NCI-H82 (cell line): ENCODE measurements at regions not wholly inside any gene's neighbourhood (a gene's known extent, or its start where the extent isn't known, plus 50 kb on each side); places are given as distances from the start of the nearest gene placed in this dataset.
A peak's percentile ranks its signal among the peaks of the same experiment; 100 is the strongest.

ENCODE experiments used
- DNase-seq: peaks from one replicate; lab custom pipeline; 2025; lab: John Stamatoyannopoulos, UW

DNA sequence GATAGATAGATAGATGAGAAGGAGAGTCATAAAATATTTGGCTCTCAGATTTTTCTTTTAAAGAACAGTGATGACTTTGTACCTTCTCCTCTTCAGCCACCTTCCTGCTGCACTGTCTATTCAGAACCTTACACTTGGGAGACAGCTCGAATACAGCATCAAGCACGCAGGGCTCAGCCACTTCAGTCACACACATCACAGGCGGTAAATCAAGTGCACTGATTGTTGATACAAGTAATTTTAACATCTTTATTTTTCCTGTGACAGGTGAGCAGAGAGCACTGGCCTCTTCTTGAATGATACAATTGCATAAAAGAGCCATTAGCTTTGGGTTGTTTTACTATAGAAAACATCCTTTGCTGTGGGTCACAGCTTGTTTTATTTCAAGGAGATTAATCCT is 1118.5 kb upstream of the EYS start:
- DNase-seq = no peak

- no peak for DNase-seq
Observed at GRCh38 chr6:66814156-66814555, 1107.1 kb upstream of the EYS start.

DNA sequence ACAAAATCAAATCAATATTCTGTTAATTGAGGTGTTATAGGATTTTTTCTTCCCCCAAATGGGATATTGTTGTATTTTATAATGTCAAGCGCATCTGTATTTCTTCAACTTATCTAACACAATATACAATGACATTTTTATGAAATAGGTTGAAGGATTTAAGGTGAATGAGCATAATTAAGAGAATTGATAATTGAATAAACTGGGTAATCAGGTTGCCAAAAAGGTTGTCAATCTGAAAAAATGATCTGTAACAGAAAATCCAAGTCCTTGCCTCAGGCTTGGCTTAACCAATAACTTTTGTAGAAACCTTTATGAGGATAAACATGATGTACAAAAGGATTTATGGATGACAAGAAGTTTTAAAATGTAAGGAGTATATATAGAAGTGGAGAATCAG is 1101.7 kb upstream of the EYS start:
- no peak for DNase-seq

DNA sequence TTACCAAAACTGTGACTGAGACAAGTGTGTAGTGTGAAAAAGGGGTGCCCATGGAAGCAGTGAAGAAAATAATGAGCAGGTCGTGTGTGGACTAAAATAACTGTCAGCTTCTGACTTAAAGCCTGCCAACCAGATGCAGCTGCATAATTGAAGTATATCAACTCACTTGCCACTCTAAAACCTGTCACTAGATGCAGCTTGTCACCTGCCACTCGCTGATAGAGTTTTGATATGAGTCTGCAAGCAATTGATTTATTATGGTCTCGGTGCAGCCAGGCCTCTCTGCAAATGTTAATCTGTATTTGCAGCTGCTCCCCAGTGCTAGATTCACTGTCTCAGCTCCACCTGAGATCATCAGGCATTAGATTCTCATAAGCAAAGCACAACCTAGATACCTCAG is 1090.0 kb upstream of the EYS start:
- DNase-seq = no peak

- DNase-seq = no peak
Observed at GRCh38 chr6:66788579-66788978, 1081.6 kb upstream of the EYS start.

- peak; percentile 35 for DNase-seq
Observed at GRCh38 chr6:66772800-66773199, 1065.8 kb upstream of the EYS start.

DNA sequence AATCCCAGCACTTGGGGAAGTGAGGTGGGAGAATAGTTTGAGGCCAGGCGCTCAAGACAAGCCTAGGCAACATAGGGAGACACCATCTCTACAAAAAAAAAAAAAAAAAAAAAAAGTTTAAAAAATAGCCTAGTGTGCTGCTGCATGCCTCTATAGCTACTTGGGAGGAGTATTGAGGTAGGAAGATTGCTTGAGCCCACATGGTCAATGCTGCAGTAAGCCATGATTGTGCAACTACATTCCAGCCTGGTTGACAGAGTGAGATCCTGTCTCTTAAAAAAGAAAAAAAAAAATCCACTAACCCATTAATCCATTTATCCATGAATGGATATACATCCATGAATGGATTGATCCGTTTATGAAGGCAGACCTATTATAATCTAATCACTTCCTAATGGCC is 1064.6 kb upstream of the EYS start:
- peak; percentile 26 for DNase-seq

DNA sequence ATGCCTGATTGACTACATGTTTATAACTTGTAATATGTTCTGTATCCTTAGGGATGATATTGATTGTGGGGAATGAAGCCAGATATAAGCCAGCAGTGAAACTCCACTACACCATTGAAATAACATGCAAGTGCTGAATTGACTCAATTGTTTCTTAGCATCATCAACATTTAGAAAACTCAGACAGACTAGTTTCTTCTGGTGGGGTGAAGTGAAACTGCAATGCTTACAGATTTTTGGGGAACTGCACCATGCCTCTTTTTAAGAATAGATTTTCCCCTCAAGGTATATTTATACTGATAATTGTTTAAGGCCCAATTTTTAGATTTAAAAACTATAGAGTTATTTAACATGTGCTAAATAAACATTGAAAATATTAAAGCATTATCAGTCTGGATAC is 1044.6 kb upstream of the EYS start:
- no peak for DNase-seq

DNA sequence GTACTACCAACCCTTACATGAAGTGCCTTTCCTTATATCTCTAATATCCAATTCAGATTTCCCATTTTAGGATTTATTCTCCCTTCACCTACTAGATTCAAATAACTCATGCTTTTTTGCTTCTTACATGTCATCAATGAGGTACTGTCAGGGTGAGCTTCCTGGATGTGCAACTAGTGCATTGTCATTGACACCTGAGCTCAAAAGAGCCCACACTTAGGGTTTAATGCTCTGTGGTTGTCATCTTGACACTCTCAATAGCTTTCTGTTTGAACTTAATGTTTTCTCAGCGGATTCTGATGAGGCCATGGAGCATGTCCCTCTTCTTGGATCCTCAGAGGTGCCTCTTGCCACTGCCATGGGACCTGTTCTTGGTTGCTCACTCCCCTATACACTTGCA is 1033.3 kb upstream of the EYS start:
- DNase-seq = no peak

- no peak for DNase-seq
Observed at GRCh38 chr6:66735106-66735890, 1028.3 kb upstream of the EYS start.

DNA sequence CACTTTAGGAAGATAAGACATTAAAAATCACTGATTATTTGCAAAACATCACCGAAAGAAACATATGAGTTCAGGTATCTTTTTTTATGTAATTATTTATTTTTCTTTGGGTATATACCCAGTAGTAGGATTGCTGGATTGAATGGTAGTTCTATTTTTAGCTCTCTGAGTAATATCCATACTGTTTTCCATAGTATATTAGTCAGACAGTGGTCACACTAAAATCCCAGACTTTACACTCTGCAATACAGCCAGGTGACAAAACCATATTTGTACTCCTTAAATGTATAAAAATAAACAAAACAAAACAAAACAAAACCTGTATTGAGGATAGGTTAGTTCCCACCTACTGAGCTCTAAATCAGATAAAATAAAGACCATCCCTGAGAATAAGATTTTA is 1024.3 kb upstream of the EYS start:
- DNase-seq = no peak

GRCh38 chr6:66725670-66726069 is 1018.6 kb upstream of the EYS start:
- no peak for DNase-seq

DNA sequence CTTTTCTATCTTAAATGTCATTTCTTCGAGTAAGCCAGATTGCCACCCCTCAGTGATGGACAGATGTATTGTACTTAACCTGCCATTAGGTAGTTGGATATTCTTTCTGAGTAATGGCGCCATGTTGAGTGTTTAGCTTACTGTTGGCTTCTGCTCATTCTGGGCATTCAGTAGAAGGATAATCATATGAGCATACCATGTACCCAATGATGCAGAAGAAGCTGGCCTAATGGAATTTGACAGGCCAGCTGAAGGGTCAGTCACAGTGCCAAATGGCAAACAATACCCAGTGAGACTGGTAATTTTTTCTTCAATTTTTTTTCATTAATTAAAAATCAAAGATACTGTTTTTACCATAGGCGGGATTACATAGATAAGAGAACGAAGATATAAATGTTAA is 1010.8 kb upstream of the EYS start:
- DNase-seq = no peak

DNA sequence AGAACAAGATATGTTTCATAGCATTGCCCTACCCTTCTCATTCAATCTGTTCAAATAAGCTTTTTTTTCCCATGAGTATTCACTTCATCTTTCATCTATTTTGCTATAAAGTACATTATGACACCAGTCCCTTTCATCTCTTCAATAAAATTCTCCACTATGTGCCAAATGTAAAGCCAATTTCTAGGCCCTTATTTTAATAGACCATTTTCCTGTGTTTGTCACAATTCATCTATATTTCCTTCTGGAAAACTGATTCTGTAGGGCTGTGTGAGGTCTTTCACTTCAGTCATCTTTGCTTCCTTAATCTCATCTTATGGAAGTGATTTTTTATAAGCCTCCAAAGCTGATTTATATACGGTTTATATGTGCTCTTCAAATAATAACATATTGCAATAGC is 992.4 kb upstream of the EYS start:
- DNase-seq = no peak

- no peak for DNase-seq
Observed at GRCh38 chr6:66689608-66690007, 982.6 kb upstream of the EYS start.

GRCh38 chr6:66687611-66688140 is 980.6 kb upstream of the EYS start:
- no peak for DNase-seq

DNA sequence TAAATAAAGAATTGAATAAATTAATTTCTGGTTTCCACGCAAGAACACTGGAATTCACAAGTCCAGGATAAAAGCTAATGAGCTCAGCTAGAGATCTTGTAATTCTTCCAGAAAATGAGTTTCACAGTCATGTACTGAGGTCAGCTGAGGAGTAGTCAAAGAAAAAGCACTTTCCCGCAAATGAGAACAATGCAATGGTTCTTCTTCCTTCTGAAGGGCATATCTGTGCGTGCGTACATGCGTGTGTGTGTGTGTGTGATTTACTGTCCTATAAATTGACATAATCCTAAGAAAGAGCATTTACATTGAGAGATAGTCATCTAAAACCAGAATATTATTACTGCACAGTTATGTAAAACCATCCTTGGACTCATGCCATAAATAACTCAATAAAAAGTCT is 968.9 kb upstream of the EYS start:
- DNase-seq = no peak

DNA sequence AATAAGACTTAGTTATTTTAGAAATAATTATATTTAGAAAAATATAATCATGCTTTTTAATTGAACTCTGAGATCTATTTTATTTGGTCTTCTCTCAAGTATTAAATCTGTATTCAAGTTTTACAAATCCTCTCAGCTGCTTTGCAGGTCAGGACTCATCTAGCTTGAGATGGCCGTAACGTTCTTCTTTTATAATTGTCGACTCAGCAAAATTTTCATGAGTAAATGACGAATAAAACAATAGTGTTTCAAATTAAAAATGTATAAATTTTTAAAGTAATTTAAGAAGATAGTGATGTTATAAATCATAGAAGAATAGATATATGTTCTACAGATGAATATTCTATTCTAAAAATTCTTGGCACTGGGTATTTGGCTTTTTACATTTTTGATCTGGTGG is 957.1 kb upstream of the EYS start:
- no peak for DNase-seq

DNA sequence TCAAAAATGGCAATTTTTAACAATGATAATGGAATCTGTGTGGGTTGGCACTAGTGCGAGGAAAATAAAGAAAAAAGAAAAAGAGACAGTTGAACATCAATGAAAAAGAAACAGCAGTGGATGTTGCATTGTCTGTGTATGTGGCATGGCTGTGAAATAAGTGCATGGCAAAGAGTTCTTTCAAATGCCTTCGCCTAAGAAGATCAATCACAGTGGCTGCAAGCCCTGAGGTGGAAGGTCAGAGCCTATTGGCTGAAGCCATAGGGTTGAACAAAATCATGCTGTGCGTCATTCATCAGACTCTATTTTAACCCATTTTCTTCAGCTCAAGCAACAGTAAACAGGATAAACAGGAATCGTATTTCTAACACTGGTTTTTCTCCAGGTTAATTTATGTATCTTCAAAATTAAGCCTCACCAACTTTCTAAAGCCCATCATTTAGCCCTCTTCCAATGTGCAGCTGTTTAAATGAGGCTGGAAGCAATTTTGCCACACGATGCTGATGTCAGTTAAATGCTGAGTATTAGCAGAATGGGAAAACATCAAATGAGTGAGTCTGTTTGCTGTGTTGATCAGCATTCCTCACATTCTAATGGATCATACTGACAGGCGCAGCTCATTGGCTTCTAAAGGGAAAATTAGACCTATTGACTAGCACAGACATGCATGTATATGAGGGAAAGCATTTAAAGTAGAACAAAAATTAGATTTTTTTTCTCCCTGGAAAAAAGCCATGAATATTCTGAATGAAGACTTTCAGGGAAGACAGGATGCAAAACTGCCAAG is 955.9 kb upstream of the EYS start:
- DNase-seq = no peak

GRCh38 chr6:66662196-66662595 is 955.2 kb upstream of the EYS start:
- no peak for DNase-seq

DNA sequence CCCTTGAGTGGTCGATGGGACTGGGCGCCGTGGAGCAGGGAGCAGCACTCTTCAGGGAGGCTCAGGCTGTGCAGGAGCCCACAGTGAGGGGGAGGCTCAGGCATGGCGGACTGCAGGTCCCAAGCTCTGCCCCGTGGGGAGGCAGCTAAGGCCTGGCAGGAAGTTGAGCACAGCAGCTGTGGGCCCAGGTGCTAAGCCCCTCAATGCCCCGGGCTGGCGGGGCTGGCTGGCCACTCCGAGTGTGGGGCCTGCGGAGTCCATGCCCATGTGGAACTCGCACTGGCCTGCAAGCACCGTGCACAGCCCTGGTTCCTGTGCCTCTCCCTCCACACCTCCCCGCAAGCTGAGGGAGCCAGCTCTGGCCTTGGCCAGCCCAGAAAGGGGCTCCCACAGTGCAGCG is 948.4 kb upstream of the EYS start:
- DNase-seq = no peak

DNA sequence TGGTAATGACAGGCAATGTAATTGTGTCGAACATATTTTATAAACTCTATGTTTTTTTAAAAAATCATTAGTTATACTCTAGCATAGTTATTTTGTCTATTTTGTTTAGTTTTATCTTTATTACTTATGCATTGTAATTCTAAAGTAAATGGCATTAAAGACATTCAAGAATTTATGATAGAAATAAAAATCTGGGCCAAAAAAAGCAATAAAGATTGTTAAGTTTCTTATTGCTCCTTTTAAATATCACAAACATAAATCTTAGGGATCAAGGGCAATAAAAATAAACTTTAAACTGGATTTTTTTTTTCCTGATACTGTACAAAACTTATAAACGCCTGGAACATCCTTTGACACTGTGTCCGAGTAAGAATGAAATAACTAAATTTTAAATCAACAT is 931.5 kb upstream of the EYS start:
- DNase-seq = no peak

GRCh38 chr6:66638099-66638498 is 931.1 kb upstream of the EYS start:
- DNase-seq = no peak
